ENCODE measurements at regions not wholly inside any gene's neighbourhood (a gene's known extent, or its start where the extent isn't known, plus 50 kb on each side); places are given as distances from the start of the nearest gene placed in this dataset.

DNA sequence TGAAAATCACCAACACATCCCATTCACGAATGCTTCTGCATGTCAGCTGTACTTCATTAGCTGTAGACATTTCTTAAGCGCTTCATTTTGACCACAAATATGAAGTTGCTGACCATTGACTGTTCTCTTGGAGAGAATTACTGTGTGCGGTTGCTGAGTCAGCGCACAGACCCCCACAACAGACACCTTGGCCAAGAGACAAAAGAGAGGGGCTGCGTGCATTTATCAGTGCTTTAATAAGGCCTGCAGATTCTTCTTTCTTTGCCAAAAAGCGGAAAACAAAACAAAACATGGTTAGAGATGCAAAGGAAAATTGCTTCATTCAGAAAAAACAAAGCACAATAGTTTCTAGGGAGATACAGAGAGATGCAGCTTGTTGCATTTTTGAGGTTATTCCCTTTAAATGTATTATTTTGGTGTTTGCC lies 174.7 kb downstream of the ACKR3 start:
- TF ChIP-seq GATA3 (IDR thresholded peaks at IDR 0.05; ENCODE audit: low read depth, low read length) (no peak), GATA2 (IDR thresholded peaks at IDR 0.05; ENCODE audit: low read depth, low read length) (no peak)

Measured in SH-SY5Y (cell line).